Esophagus muscularis mucosa (tissue), 3 donors: ENCODE measurements at regions not wholly inside any gene's neighbourhood (a gene's known extent, or its start where the extent isn't known, plus 50 kb on each side); places are given as distances from the start of the nearest gene placed in this dataset.

Experiments used
- CTCF ChIP-seq, 3 experiments: fragments of 200-600 bp in 2 of 3; fragments of 450-650 bp in 1 of 3; sonication (generic) in 2 of 3; IDR thresholded peaks; one replicate each; pipeline ENCODE4 v1.5.1; 2017 to 2019; ENCODE audit warnings: antibody characterized with exemption in 3 of 3, mild to moderate bottlenecking in 2 of 3, moderate library complexity in 1 of 3
- POLR2A ChIP-seq: fragments of 450-650 bp; IDR thresholded peaks from one replicate; pipeline ENCODE4 v1.6.1; 2017; ENCODE audit warnings: antibody characterized with exemption, moderate library complexity, mild to moderate bottlenecking, low read depth

- TF ChIP-seq CTCF (IDR thresholded peaks at IDR 0.05) (no peak), POLR2A (no peak)
These were observed 189.2 kb downstream of the SLITRK6 start for GRCh38 chr13:85610024-85610423.
